CD4-positive, alpha-beta T cell treated with Interleukin-10 for 1 hour (primary cell): ENCODE measurements at regions not wholly inside any gene's neighbourhood (a gene's known extent, or its start where the extent isn't known, plus 50 kb on each side); places are given as distances from the start of the nearest gene placed in this dataset.

ENCODE experiments used
- DNase-seq: peaks from one replicate; pipeline ENCODE4 v3.0.0-alpha.2; 2020

DNA sequence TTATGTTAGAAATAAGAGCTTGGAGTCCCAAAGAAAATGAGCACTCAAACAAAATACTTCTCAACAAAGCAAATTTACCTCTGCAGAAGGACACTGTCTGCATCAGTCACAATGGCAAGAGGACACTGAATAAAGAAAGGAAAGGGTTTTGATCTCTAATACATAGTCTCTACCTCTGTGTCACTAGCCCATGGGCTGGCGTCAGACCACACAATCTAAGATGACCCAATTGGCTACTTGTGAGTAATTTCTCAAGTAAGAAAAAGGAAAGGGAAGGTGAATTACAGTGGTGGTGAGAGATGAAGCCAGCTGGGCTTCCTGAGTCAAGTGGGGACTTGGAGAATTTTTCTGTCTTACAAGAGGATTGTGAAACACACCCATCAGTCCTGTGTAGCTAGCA, 257.9 kb upstream of the AMELY start:
- no peak for DNase-seq

DNA sequence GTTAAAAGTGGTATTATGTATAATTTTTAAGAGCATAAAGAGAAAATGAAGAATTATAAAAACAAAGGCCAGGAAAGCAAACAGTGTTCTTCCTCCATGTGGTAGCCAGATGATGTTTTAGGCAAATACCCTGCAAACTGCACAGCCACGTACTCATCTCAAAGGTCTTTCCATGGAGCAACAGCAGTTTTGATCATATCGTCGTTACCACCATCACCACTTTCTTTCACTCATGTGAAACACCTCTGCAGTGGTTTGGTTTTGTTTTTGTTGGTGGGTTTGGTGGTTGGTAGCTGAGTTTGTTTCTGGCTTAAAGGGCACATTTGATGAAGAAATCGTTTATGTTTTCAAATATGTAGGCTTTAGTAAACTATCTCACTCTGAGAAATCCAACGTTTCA, 229.9 kb upstream of the AMELY start:
- DNase-seq, result peak; percentile 7
